Loucy (cell line): ENCODE measurements at regions not wholly inside any gene's neighbourhood (a gene's known extent, or its start where the extent isn't known, plus 50 kb on each side); places are given as distances from the start of the nearest gene placed in this dataset.
"Not testable (repeated sequence)": the region's sequence is repeated elsewhere in the genome, so short reads cannot be mapped to it uniquely, and the experiment has no call there.

Experiments
- H2AFZ ChIP-seq: fragments of 200-600 bp; sonication (generic); 2 replicates; pipeline ENCODE4 v1.6.0; 2016; ENCODE audit warnings: antibody characterized with exemption, mild to moderate bottlenecking, low read length, moderate library complexity
- H3F3A ChIP-seq: fragments of 200-600 bp; 2 replicates; pipeline ENCODE4 v1.6.0; 2016; ENCODE audit warnings: antibody characterized with exemption, low read depth, mild to moderate bottlenecking
- H3K27me3 ChIP-seq: fragments of 200-600 bp; sonication (generic); 2 replicates; pipeline ENCODE4 v1.6.1; 2014; ENCODE audit warnings: low read length, mild to moderate bottlenecking; ENCODE audit not compliant: insufficient read depth, poor library complexity, severe bottlenecking
- H3K36me3 ChIP-seq: fragments of 200-600 bp; sonication (generic); 2 replicates; pipeline ENCODE4 v1.6.1; 2016; ENCODE audit warnings: low read length; ENCODE audit not compliant: insufficient read depth
- H3K4me1 ChIP-seq: fragments of 200-600 bp; sonication (generic); 2 replicates; pipeline ENCODE4 v1.5.1; 2014; ENCODE audit warnings: low read length, mild to moderate bottlenecking; ENCODE audit not compliant: insufficient read depth, poor library complexity, severe bottlenecking
- H3K4me2 ChIP-seq: fragments of 200-600 bp; sonication (generic); 2 replicates; pipeline ENCODE4 v1.6.0; 2014; ENCODE audit warnings: antibody characterized with exemption, low read length, low read depth, mild to moderate bottlenecking; ENCODE audit not compliant: poor library complexity, severe bottlenecking
- H3K4me3 ChIP-seq: fragments of 200-600 bp; sonication (generic); 2 replicates; pipeline ENCODE4 v1.5.1; 2014; ENCODE audit warnings: low read length, mild to moderate bottlenecking, mixed read lengths; ENCODE audit not compliant: poor library complexity, severe bottlenecking
- H3K79me2 ChIP-seq: fragments of 200-600 bp; sonication (generic); 2 replicates; pipeline ENCODE4 v1.6.1; 2014; ENCODE audit warnings: low read length; ENCODE audit not compliant: insufficient read depth
- H3K9ac ChIP-seq: fragments of 200-600 bp; sonication (generic); 2 replicates; pipeline ENCODE4 v1.6.0; 2014; ENCODE audit warnings: mild to moderate bottlenecking, low read depth, low read length, moderate library complexity; ENCODE audit not compliant: poor library complexity, severe bottlenecking
- H3K9me2 ChIP-seq: fragments of 200-600 bp; sonication (generic); replicated peaks from 2 replicates; pipeline ENCODE4 v1.6.1; 2016; ENCODE audit warnings: low read depth, low read length, mixed read lengths
- H3K9me3 ChIP-seq: fragments of 200-600 bp; sonication (generic); 2 replicates; pipeline ENCODE4 v1.6.1; 2014; ENCODE audit warnings: mild to moderate bottlenecking, antibody characterized with exemption, low read length, low read depth; ENCODE audit not compliant: insufficient read depth
- H4K20me1 ChIP-seq: fragments of 200-600 bp; sonication (generic); 2 replicates; pipeline ENCODE4 v1.6.0; 2014; ENCODE audit warnings: antibody characterized with exemption, low read length, mild to moderate bottlenecking; ENCODE audit not compliant: insufficient read depth, poor library complexity, severe bottlenecking
- EZH2phosphoT487 ChIP-seq: fragments of 200-600 bp; IDR thresholded peaks from 2 replicates; pipeline ENCODE4 v1.6.1; 2018; ENCODE audit warnings: antibody characterized with exemption, mild to moderate bottlenecking, moderate library complexity, borderline replicate concordance
- TF ChIP-seq, protein P1 (sequence below): fragments of 200-600 bp; sonication (generic); conservative IDR thresholded peaks from 2 replicates; pipeline ENCODE4 v1.5.1; 2014; ENCODE audit warnings: mild to moderate bottlenecking, antibody characterized with exemption, low read length

DNA sequence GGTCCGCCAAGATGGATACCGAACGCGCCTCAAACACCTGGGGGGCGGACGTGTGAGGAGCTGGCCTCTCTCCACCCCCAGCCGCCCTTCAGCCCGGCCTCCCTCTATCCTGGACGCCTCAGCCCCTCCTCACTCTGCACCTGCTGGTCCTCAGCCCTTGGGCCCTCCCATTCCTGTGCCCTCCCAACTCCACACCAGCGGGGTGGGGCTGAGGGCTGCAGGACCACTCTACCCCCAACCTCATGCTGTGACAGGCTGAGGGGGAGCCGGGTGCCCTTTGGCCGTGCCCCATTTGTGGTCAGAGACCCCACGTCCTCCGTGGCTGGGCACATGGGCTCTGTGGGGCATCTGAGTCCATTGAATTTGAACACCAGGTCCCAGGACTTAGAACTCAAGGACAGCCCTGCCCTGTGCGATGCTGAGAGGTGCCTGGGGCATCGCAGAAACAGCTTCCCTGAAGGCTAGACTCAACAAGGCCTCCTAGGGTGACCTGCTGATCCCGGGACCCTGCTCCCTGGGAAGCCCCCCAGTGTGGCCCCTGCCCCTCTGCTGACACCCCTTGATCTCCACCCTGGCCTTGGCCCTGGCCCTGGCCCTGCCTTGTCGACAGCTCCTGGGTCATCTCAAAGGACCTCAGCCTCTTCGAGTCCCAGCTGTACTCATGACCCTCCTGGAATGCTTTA, 82.0 kb upstream of the SFSWAP start:
- TF ChIP-seq, protein P1, sequence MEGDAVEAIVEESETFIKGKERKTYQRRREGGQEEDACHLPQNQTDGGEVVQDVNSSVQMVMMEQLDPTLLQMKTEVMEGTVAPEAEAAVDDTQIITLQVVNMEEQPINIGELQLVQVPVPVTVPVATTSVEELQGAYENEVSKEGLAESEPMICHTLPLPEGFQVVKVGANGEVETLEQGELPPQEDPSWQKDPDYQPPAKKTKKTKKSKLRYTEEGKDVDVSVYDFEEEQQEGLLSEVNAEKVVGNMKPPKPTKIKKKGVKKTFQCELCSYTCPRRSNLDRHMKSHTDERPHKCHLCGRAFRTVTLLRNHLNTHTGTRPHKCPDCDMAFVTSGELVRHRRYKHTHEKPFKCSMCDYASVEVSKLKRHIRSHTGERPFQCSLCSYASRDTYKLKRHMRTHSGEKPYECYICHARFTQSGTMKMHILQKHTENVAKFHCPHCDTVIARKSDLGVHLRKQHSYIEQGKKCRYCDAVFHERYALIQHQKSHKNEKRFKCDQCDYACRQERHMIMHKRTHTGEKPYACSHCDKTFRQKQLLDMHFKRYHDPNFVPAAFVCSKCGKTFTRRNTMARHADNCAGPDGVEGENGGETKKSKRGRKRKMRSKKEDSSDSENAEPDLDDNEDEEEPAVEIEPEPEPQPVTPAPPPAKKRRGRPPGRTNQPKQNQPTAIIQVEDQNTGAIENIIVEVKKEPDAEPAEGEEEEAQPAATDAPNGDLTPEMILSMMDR = no peak
- no peak for TF ChIP-seq EZH2phosphoT487

GRCh38 chr12:131631230-131631629, 79.7 kb upstream of the SFSWAP start:
- H3F3A ChIP-seq = peaks cover 14% of the 10 kb centered on the region
- H3K27me3 ChIP-seq = no peaks in the 10 kb centered on the region
- no peak overlapping the region for H3K9ac ChIP-seq
- H3K4me1 ChIP-seq = peaks cover 8% of the 10 kb centered on the region
- no peak for TF ChIP-seq EZH2phosphoT487
- TF ChIP-seq, protein P1 = no peak
- no peaks in the 10 kb centered on the region for H4K20me1 ChIP-seq
- no peak overlapping the region for H3K4me2 ChIP-seq
- no peaks in the 10 kb centered on the region for H3K9me3 ChIP-seq
- H3K4me3 ChIP-seq = no peak overlapping the region
- no peaks in the 10 kb centered on the region for H3K79me2 ChIP-seq
- H3K9me2 ChIP-seq = no peaks in the 10 kb centered on the region
- H3K36me3 ChIP-seq = no peaks in the 10 kb centered on the region
- H2AFZ ChIP-seq = no peak overlapping the region

More for the DNA sequence above, 82.0 kb upstream of the SFSWAP start:
- Histone ChIP-seq H3K9ac (no peak overlapping the region), H3K9me2 (no peaks in the 10 kb centered on the region), H3K79me2 (no peaks in the 10 kb centered on the region), H3K4me1 (peaks cover 14% of the 10 kb centered on the region), H3K9me3 (no peaks in the 10 kb centered on the region), H3K27me3 (no peaks in the 10 kb centered on the region), H3K4me2 (no peak overlapping the region), H3K4me3 (no peak overlapping the region), H3K36me3 (no peaks in the 10 kb centered on the region), H4K20me1 (no peaks in the 10 kb centered on the region), H2AFZ (no peak overlapping the region), H3F3A (peaks cover 16% of the 10 kb centered on the region)

- not testable (repeated sequence) for H2AFZ ChIP-seq, H3K9ac ChIP-seq, H3K36me3 ChIP-seq, H3K27me3 ChIP-seq, H3K4me2 ChIP-seq, H3K4me3 ChIP-seq, H3K9me2 ChIP-seq, H3K9me3 ChIP-seq, H3K4me1 ChIP-seq, H4K20me1 ChIP-seq, H3K79me2 ChIP-seq
- peaks cover 10% of the 10 kb centered on the region for H3F3A ChIP-seq
These were observed 78.8 kb upstream of the SFSWAP start for GRCh38 chr12:131631889-131632651.

- H3K4me1 ChIP-seq, H3K9me3 ChIP-seq, H3K36me3 ChIP-seq, H3K9me2 ChIP-seq, H3K4me3 ChIP-seq, H4K20me1 ChIP-seq, H3K9ac ChIP-seq, H3K27me3 ChIP-seq, H3F3A ChIP-seq, H2AFZ ChIP-seq, H3K79me2 ChIP-seq, H3K4me2 ChIP-seq: not testable (repeated sequence)
These were observed 78.3 kb upstream of the SFSWAP start for GRCh38 chr12:131632652-131633023.

- H3K79me2 ChIP-seq, H3K36me3 ChIP-seq, H3K4me2 ChIP-seq, H3K9me2 ChIP-seq, H3K4me3 ChIP-seq, H3K9ac ChIP-seq, H3K4me1 ChIP-seq, H3F3A ChIP-seq, H2AFZ ChIP-seq, H3K9me3 ChIP-seq, H4K20me1 ChIP-seq, H3K27me3 ChIP-seq: not testable (repeated sequence)
These were observed 77.3 kb upstream of the SFSWAP start for GRCh38 chr12:131633610-131634009.
